ENCODE measurements at regions not wholly inside any gene's neighbourhood (a gene's known extent, or its start where the extent isn't known, plus 50 kb on each side); places are given as distances from the start of the nearest gene placed in this dataset.

- no peaks in the 10 kb centered on the region for H3K9me3 Mint-ChIP-seq
- no peaks in the 10 kb centered on the region for H3K4me1 Mint-ChIP-seq (ENCODE audit: low read depth)
- no peaks in the 10 kb centered on the region for H3K36me3 Mint-ChIP-seq (ENCODE audit: low read depth)
- H3K27me3 Mint-ChIP-seq, result peaks cover 3% of the 10 kb centered on the region
- no peak overlapping the region for H3K4me3 Mint-ChIP-seq
- H3K27ac Mint-ChIP-seq, result no peak overlapping the region
Observed at GRCh38 chr1:209445576-209445975, 137.9 kb upstream of the CAMK1G start.

DNA sequence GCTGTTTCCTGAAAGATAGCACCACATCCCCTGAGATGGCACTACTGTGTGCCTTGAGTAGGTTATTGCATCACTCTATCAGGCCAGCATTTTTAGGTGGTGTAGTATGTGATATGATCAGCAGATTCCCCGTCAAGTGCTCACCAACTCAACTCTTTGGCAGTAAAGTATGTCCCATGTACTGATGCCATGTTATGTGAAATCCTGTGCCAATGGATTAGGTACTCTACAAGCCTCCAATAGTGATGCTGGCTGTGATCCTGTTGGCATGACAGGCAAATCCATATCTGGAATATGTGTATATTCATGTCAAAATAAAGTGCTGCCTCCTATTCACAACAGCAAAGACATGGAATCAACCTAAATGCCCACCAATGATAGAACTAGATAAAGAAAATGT, 137.2 kb upstream of the CAMK1G start:
- H3K9me3 Mint-ChIP-seq, result no peaks in the 10 kb centered on the region
- H3K27ac Mint-ChIP-seq, result no peak overlapping the region
- H3K36me3 Mint-ChIP-seq (ENCODE audit: low read depth), result no peaks in the 10 kb centered on the region
- H3K4me1 Mint-ChIP-seq (ENCODE audit: low read depth), result no peaks in the 10 kb centered on the region
- no peak overlapping the region for H3K4me3 Mint-ChIP-seq
- no peaks in the 10 kb centered on the region for H3K27me3 Mint-ChIP-seq

DNA sequence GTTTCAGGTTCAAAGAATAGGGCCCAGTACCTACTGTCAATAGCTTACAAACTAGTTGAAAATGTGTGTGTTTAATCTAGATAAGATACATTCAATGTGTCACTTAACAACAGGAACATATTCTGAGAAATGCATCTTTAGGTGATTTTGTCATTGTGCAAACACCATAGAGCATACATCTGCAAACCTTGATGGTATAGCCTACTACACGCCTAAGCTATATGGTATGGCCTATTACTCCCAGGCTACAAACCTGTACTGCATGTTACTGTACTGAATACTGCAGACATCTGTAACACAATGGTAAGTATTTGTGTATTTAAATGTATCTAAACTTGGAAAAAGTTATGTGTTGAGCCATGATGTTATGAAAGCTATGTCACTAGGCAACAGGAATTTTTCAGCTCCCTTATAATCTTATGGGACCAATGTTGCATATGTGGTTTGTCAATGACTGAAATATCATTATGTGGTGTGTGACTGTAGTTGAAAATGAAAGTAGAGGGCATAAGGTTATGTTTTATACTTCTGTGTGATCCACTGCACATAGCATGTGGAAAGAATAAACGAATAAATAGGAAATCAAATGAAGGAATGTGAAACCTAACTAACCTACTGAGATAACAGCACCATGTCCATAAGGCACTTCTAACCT, 129.0 kb upstream of the CAMK1G start:
- Mint-ChIP-seq H3K36me3 (ENCODE audit: low read depth) (no peaks in the 10 kb centered on the region), H3K4me1 (ENCODE audit: low read depth) (no peaks in the 10 kb centered on the region), H3K27me3 (peaks cover 26% of the 10 kb centered on the region), H3K4me3 (no peak overlapping the region), H3K27ac (no peak overlapping the region), H3K9me3 (no peaks in the 10 kb centered on the region)

- H3K4me1 Mint-ChIP-seq (ENCODE audit: low read depth), result no peaks in the 10 kb centered on the region
- no peak overlapping the region for H3K4me3 Mint-ChIP-seq
- no peaks in the 10 kb centered on the region for H3K36me3 Mint-ChIP-seq (ENCODE audit: low read depth)
- H3K27ac Mint-ChIP-seq, result no peak overlapping the region
- no peaks in the 10 kb centered on the region for H3K9me3 Mint-ChIP-seq
- H3K27me3 Mint-ChIP-seq, result peaks cover 28% of the 10 kb centered on the region
Observed at GRCh38 chr1:209455145-209455544, 128.4 kb upstream of the CAMK1G start.

DNA sequence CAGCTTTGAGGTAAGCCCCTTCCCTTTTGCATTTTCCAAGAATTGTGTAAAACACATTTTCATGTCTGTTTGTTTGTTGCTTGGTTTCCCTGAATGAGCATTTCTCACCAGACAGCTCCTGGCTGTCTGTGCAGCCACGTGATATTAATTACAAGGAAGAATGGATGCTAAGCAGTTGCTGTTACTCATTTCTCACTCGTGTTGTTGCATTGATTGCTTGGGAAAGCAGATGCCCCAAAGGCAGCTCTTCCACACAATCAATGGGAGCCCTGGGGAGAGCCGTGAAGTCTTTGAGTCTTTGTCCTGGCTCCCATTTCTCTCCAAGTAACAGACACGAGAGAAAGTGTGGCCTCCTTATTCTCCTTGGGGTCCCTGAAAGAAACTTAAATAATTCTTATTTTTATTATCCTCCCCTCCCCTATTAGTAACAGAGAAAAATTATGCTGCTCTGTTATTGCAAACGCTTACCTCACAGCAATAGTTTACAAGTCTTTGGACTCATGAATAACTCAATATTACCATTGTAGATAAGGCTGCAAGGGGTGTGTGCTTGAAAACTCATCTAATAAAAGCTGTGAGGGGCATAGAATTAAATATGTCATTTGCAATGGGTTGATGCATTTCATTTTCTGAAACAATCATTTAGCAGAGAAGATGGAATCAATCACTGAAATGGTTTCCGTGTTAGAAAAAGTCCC, 127.7 kb upstream of the CAMK1G start:
- Mint-ChIP-seq H3K9me3 (no peaks in the 10 kb centered on the region), H3K27me3 (peaks cover 28% of the 10 kb centered on the region), H3K4me3 (no peak overlapping the region), H3K4me1 (ENCODE audit: low read depth) (no peaks in the 10 kb centered on the region), H3K27ac (no peak overlapping the region), H3K36me3 (ENCODE audit: low read depth) (no peaks in the 10 kb centered on the region)

DNA sequence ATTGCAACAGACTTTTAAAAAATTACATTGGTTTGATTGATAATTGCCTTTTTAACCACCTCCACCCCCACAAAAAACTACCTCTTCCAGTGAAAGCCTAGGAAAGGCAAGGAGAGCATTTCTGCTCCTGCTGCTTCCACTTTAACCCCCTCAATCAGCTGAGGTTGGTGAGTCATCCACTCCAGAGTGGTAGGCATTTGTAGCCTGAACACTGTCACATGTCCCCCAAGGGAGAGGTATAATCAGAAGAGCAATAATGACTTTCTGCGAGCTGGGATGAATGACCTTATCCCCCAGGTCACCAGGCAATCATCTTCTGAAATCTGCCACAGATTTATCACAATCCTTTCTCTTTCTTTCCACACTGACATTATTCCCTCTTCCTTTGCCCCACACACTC, 126.6 kb upstream of the CAMK1G start:
- Mint-ChIP-seq H3K27me3 (peaks cover 34% of the 10 kb centered on the region), H3K27ac (no peak overlapping the region), H3K4me1 (ENCODE audit: low read depth) (no peaks in the 10 kb centered on the region), H3K9me3 (peaks cover 2% of the 10 kb centered on the region), H3K36me3 (ENCODE audit: low read depth) (no peaks in the 10 kb centered on the region), H3K4me3 (no peak overlapping the region)

DNA sequence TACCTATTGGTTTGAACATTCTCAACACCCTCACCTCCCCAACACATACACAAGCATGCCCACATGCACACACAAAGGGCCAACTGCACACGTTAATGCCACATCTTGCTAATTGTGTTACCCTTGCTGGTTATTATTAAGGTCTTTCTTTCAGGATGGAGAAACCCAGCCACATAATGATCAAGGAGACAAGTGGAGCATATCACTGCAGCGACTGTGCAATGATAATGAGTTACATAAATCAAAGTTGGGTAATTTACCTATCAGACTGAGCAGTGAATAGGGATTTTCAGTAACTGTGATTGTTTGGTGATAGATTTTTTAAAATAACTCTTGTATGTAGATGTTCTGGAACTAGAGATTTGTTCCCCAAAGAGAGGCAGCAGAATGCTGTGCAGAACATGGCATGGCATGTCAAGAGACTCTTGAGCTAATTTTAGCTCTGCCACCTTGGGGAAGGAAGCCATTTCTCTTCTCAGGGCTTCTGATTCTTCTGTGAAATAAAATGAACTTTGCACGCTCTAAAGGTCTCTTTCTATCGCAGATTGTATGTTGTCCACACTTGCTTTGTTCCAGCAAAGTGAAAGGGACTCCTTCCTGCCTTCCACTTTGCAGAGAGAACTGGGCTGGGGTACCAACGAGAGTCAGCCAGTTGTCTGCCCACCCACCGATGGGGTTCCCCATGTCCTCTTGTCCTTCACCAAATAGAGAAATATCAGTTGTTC, 126.0 kb upstream of the CAMK1G start:
- H3K4me1 Mint-ChIP-seq (ENCODE audit: low read depth), result no peaks in the 10 kb centered on the region
- H3K27me3 Mint-ChIP-seq, result peaks cover 37% of the 10 kb centered on the region
- peaks cover 4% of the 10 kb centered on the region for H3K9me3 Mint-ChIP-seq
- no peak overlapping the region for H3K4me3 Mint-ChIP-seq
- H3K36me3 Mint-ChIP-seq (ENCODE audit: low read depth), result no peaks in the 10 kb centered on the region
- no peak overlapping the region for H3K27ac Mint-ChIP-seq

DNA sequence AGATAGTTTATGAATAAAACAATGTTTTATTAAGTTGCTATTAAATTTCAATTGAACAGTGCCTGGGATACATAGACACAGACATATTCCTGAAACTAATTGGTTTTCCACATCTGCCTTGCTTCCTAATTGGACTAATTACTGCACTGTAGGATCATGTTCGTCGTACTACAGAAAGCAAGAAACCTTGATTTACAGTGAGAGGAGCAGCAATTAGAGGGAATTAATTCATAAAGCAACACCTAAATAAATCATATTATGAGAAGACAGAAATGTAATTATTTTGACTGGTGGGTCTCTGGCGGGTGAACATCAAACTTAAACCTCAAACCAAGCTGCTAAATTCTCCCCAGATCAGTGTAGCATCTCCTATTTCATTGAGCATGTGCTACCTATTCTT, 124.6 kb upstream of the CAMK1G start:
- no peak overlapping the region for H3K4me3 Mint-ChIP-seq
- H3K27ac Mint-ChIP-seq, result no peak overlapping the region
- H3K9me3 Mint-ChIP-seq, result peaks cover 4% of the 10 kb centered on the region
- H3K27me3 Mint-ChIP-seq, result peaks cover 33% of the 10 kb centered on the region
- H3K36me3 Mint-ChIP-seq (ENCODE audit: low read depth), result no peaks in the 10 kb centered on the region
- H3K4me1 Mint-ChIP-seq (ENCODE audit: low read depth), result no peaks in the 10 kb centered on the region

DNA sequence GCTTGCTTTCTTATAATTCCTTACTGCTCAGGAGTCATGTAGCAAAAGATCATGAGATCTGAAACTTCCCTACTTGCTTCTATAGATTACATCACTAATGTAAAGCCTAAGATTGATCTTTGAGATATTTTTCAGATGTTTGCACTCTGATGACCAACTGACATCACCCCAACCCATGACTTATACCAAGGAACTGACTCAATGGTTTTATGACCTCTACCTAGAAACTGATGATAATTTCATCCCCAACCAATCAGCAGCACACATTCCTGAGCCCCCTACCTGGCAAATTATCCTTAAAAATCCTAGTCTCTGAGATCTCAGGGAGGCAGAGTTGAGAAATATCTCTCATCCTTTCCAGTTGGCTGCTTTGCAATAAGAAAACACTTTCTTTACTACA, 122.3 kb upstream of the CAMK1G start:
- peaks cover 4% of the 10 kb centered on the region for H3K9me3 Mint-ChIP-seq
- H3K27ac Mint-ChIP-seq, result no peak overlapping the region
- H3K4me1 Mint-ChIP-seq (ENCODE audit: low read depth), result no peaks in the 10 kb centered on the region
- H3K36me3 Mint-ChIP-seq (ENCODE audit: low read depth), result no peaks in the 10 kb centered on the region
- H3K4me3 Mint-ChIP-seq, result no peak overlapping the region
- H3K27me3 Mint-ChIP-seq, result peaks cover 33% of the 10 kb centered on the region

DNA sequence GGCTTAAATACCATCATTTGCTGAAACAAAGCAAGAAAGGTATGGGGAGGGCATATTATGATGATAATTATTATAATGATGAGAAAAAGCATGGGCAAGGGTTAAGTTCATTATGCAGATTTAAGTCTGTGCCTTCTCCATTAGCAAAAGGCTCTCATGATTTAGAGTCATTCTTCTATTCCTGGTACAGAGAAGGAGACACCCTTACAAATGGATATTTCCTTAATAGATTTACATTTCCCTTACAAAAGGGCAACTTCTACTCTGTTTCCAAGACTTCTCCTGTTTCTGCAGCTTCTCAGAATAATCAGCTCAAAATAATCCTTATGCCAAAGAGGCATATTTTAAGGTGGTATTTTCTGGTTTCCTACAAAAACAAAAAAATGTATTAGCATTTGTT, 121.1 kb upstream of the CAMK1G start:
- Mint-ChIP-seq H3K27me3 (peaks cover 34% of the 10 kb centered on the region), H3K4me3 (no peak overlapping the region), H3K4me1 (ENCODE audit: low read depth) (no peaks in the 10 kb centered on the region), H3K9me3 (peaks cover 4% of the 10 kb centered on the region), H3K36me3 (ENCODE audit: low read depth) (no peaks in the 10 kb centered on the region), H3K27ac (no peak overlapping the region)

GRCh38 chr1:209463441-209463840, 120.1 kb upstream of the CAMK1G start:
- Mint-ChIP-seq H3K27me3 (peaks cover 29% of the 10 kb centered on the region), H3K4me3 (no peak overlapping the region)

GRCh38 chr1:209473025-209473424, 110.5 kb upstream of the CAMK1G start:
- Mint-ChIP-seq H3K36me3 (ENCODE audit: low read depth) (no peaks in the 10 kb centered on the region), H3K4me3 (no peak overlapping the region), H3K9me3 (peaks cover 8% of the 10 kb centered on the region), H3K27me3 (peaks cover 3% of the 10 kb centered on the region), H3K4me1 (ENCODE audit: low read depth) (no peaks in the 10 kb centered on the region), H3K27ac (no peak overlapping the region)

More at GRCh38 chr1:209463441-209463840, 120.1 kb upstream of the CAMK1G start:
- Mint-ChIP-seq H3K4me1 (ENCODE audit: low read depth) (no peaks in the 10 kb centered on the region), H3K9me3 (peaks cover 4% of the 10 kb centered on the region), H3K27ac (no peak overlapping the region), H3K36me3 (ENCODE audit: low read depth) (no peaks in the 10 kb centered on the region)

DNA sequence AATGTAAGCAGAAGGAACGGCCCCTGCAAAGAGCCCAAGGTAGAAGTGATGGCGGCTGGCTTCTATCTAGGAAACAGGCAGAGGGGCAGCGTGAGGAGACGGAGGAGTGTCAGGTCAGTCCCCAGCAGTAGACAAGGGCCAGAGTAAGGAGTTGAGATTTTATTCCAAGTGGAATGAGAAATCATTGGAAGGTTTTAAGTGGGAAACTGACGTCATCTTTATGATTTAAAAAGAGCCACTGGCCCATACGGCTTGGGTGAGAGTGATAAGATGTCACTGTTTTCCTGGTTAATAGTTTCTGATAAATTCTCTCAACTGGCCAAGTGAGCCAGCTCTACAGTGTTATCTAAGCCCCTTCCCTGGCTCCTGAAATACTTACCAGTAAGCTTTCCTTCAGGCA, 103.2 kb upstream of the CAMK1G start:
- Mint-ChIP-seq H3K36me3 (ENCODE audit: low read depth) (no peaks in the 10 kb centered on the region), H3K9me3 (no peaks in the 10 kb centered on the region), H3K27ac (no peak overlapping the region), H3K4me1 (ENCODE audit: low read depth) (no peaks in the 10 kb centered on the region), H3K27me3 (no peaks in the 10 kb centered on the region), H3K4me3 (no peak overlapping the region)

GRCh38 chr1:209483691-209484090, 99.8 kb upstream of the CAMK1G start:
- no peak overlapping the region for H3K4me3 Mint-ChIP-seq
- H3K27me3 Mint-ChIP-seq, result no peaks in the 10 kb centered on the region
- no peaks in the 10 kb centered on the region for H3K4me1 Mint-ChIP-seq (ENCODE audit: low read depth)
- H3K27ac Mint-ChIP-seq, result no peak overlapping the region
- no peaks in the 10 kb centered on the region for H3K9me3 Mint-ChIP-seq
- H3K36me3 Mint-ChIP-seq (ENCODE audit: low read depth), result no peaks in the 10 kb centered on the region

DNA sequence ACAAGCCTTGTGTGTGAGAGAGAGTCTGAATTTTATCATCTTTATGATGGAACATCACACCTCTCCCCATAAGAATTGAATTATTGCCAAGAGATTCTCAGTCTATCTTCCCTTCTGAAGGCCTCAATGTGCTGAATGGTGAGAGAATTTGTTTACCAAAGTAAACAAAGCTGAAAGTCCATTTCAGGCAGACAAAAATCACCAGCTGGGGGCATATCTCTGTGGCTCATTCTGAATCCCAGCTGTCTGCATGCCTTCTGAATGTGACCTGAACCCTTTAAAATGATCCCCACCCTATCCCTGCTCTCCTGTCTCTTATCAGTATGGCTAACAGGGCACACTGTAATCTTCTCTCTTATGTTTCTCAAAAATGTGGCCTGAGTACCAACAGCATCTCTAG, 99.1 kb upstream of the CAMK1G start:
- Mint-ChIP-seq H3K4me3 (no peak overlapping the region), H3K9me3 (no peaks in the 10 kb centered on the region), H3K4me1 (ENCODE audit: low read depth) (no peaks in the 10 kb centered on the region), H3K27me3 (no peaks in the 10 kb centered on the region), H3K27ac (no peak overlapping the region), H3K36me3 (ENCODE audit: low read depth) (no peaks in the 10 kb centered on the region)

Data from stimulated activated naive CD8-positive, alpha-beta T cell treated with anti-CD3 and anti-CD28 coated beads, Interleukin-15, Interleukin-2, amounts not matched to agents 100 ng/mL and 50 ng/mL, for 24 hours (primary cell).